HEK293T (cell line): ENCODE measurements at regions not wholly inside any gene's neighbourhood (a gene's known extent, or its start where the extent isn't known, plus 50 kb on each side); places are given as distances from the start of the nearest gene placed in this dataset.
A peak's percentile ranks its signal among the peaks of the same experiment; 100 is the strongest.

Experiments used
- CTCF ChIA-PET: fragments of 350-600 bp; formaldehyde crosslinking; extraction: SDS; loops from one replicate; lab custom pipeline; 2021; ENCODE audit warnings: antibody characterized with exemption, inconsistent platforms; lab: Yijun Ruan, JAX
- POLR2A ChIA-PET: fragments of 350-600 bp; formaldehyde crosslinking; extraction: SDS; loops from one replicate; lab custom pipeline; 2020; ENCODE audit warnings: antibody characterized with exemption, inconsistent platforms; lab: Yijun Ruan, JAX
- DNase-seq: peaks from one replicate; pipeline ENCODE4 v3.0.0; 2012; ENCODE audit warnings: mixed read lengths; ENCODE audit errors: extremely low spot score
- ARNT ChIP-seq: fragments of 450-650 bp; IDR thresholded peaks from 2 replicates; pipeline ENCODE4 v1.6.1; 2017; ENCODE audit warnings: mild to moderate bottlenecking
- BHLHE40 ChIP-seq: fragments of 450-650 bp; IDR thresholded peaks from 2 replicates; pipeline ENCODE4 v1.6.1; 2016; ENCODE audit warnings: mild to moderate bottlenecking, moderate library complexity, borderline replicate concordance
- CTBP1 ChIP-seq: fragments of 450-650 bp; IDR thresholded peaks from 2 replicates; pipeline ENCODE4 v1.6.1; 2016; ENCODE audit warnings: borderline replicate concordance
- ELF4 ChIP-seq: fragments of 450-650 bp; IDR thresholded peaks from 2 replicates; pipeline ENCODE4 v1.6.1; 2017; ENCODE audit warnings: antibody characterized with exemption
- FOXA1 ChIP-seq: fragments of 450-650 bp; IDR thresholded peaks from 2 replicates; pipeline ENCODE4 v1.6.1; 2016; ENCODE audit warnings: mild to moderate bottlenecking
- FOXK2 ChIP-seq: fragments of 450-650 bp; IDR thresholded peaks from 2 replicates; pipeline ENCODE4 v1.6.1; 2016; ENCODE audit warnings: mild to moderate bottlenecking
- FOXM1 ChIP-seq: fragments of 450-650 bp; IDR thresholded peaks from 2 replicates; pipeline ENCODE4 v1.6.1; 2017; ENCODE audit warnings: mild to moderate bottlenecking, borderline replicate concordance
- HDGF ChIP-seq: fragments of 450-650 bp; IDR thresholded peaks from 2 replicates; pipeline ENCODE4 v1.6.1; 2017; ENCODE audit warnings: antibody characterized with exemption, borderline replicate concordance
- L3MBTL2 ChIP-seq: fragments of 450-650 bp; conservative IDR thresholded peaks from 2 replicates; pipeline ENCODE4 v1.6.1; 2016; ENCODE audit warnings: mild to moderate bottlenecking
- LEF1 ChIP-seq: fragments of 450-650 bp; IDR thresholded peaks from 2 replicates; pipeline ENCODE4 v1.6.1; 2017; ENCODE audit warnings: mild to moderate bottlenecking, borderline replicate concordance
- NFRKB ChIP-seq: fragments of 450-650 bp; IDR thresholded peaks from 2 replicates; pipeline ENCODE4 v1.6.1; 2016; ENCODE audit warnings: mild to moderate bottlenecking, moderate library complexity
- SP1 ChIP-seq: fragments of 450-650 bp; IDR thresholded peaks from 2 replicates; pipeline ENCODE4 v1.6.1; 2017
- SUZ12 ChIP-seq: fragments of 450-650 bp; IDR thresholded peaks from 2 replicates; pipeline ENCODE4 v1.6.1; 2016; ENCODE audit warnings: mild to moderate bottlenecking
- TARDBP ChIP-seq: fragments of 450-650 bp; IDR thresholded peaks from 2 replicates; pipeline ENCODE4 v1.6.1; 2016
- ZNF384 ChIP-seq: fragments of 450-650 bp; IDR thresholded peaks from 2 replicates; pipeline ENCODE4 v1.6.1; 2016
- TF ChIP-seq, protein P1 (sequence below): fragments of 450-650 bp; IDR thresholded peaks from 2 replicates; pipeline ENCODE4 v1.6.1; 2016

DNA sequence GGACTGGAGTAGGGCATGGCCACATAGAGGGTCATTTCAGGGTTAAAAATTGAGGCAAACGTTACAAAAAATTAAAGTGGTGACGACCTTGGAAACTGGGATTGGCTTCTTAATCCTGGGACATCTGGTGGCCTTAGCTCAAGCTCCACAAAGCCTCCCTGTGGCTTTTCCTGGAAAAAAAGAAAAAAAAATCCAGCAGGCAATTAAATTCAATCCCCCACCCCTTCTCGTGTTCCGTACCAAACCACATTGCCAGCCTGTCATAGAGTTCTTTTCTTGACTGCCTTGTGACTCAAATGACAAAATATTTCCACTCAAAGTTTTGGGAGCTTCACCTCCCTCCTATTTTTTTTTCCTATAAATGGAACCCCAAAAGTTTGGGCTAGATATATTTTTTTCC, 195.6 kb downstream of the HRH4 start:
- ChIA-PET CTCF (interaction anchor here (0.5 to 1.1 kb wide), 3 partner anchors 21 to 193 kb away, joined by 3 read pairs; no protein-coding TSS in a partner anchor), POLR2A (no interaction called here)
- peak; percentile 45; the same call in 1 of the 2 replicates for TF ChIP-seq ZNF384
- TF ChIP-seq L3MBTL2, result no peak
- no peak for TF ChIP-seq FOXK2
- DNase-seq, result no peak

DNA sequence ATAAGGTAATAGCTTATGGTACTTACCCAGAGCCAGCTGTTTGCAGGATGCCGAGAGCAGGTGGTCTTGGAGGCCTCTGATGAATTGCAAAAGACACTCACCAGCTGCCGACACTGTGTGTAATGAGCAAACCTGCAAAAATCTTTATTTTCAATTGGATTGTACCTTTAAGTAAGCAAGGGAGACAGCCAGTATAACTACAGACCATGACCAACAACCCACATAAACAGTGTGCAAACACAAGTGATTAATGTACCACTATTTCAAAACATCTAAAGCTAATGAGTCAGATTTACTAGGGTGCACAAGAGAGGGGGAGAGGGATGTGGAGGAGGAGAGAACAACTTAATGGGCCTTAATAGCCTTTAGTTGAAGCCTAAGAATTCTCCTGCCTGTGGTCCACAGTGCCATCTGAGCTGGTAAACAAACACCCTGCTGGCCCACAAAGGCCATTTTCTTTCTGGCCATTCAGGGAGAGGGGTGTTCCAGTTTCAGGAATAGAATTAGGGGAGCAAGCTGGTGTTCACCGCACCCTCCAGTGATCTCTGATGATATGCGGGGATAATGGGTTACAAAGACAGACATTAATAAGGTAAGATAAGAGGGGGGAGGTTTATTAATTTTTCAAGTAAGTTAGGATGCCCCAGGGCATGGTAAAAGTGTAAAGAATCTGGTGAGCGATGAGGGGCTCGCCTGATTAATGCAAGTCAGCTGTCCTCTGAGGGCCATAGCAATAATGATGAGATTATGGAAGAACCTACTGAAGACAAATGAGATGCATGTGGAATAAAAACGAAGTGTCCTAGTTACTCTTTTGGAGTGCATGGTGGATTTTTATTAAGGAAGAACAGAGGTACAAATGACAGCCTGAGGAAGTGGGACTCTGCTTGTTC, 196.4 kb downstream of the HRH4 start:
- ChIA-PET CTCF (interaction anchor here (1.1 kb wide), 1 partner anchor 124 kb away, joined by 3 read pairs; no protein-coding TSS in a partner anchor), POLR2A (interaction anchor here (0.7 kb wide), 1 partner anchor 10 kb away, joined by 3 read pairs; no protein-coding TSS in a partner anchor)
- no peak for DNase-seq

DNA sequence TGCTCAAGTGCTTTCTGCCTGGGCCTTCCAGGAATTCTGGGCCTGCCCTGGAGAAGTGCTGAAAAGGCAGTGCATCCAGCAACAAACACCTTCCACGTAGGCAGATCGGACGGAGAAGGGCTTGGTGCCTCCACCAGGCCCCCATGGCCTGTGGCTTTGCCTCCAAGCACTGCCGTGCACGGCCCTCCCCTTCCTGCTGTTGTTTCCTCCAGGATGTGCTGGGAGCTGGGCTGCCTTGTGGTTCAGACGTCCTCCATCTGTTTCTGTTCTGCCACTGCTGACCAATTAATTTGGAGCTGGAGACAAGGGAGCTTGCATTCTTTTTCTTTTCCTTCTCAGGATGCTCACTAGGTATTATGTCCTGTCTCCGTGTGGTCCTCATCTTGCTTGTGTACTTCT, 197.0 kb downstream of the HRH4 start:
- TF ChIP-seq, protein P1, sequence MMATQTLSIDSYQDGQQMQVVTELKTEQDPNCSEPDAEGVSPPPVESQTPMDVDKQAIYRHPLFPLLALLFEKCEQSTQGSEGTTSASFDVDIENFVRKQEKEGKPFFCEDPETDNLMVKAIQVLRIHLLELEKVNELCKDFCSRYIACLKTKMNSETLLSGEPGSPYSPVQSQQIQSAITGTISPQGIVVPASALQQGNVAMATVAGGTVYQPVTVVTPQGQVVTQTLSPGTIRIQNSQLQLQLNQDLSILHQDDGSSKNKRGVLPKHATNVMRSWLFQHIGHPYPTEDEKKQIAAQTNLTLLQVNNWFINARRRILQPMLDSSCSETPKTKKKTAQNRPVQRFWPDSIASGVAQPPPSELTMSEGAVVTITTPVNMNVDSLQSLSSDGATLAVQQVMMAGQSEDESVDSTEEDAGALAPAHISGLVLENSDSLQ, result no peak
- TF ChIP-seq CTBP1 (no peak), FOXA1 (no peak), SUZ12 (no peak), L3MBTL2 (no peak), ELF4 (no peak), FOXM1 (no peak), BHLHE40 (no peak), TARDBP (no peak), LEF1 (no peak), SP1 (no peak), NFRKB (no peak), HDGF (no peak), FOXK2 (no peak), ZNF384 (no peak), ARNT (no peak)
- ChIA-PET POLR2A (interaction anchor here (0.7 kb wide), 1 partner anchor 9 kb away, joined by 3 read pairs; no protein-coding TSS in a partner anchor), CTCF (no interaction called here)
- no peak for DNase-seq

More for the DNA sequence above, 196.4 kb downstream of the HRH4 start:
- TF ChIP-seq, protein P1, result peak; percentile 34; the same call in 1 of the 2 replicates
- TF ChIP-seq FOXM1, result no peak

DNA sequence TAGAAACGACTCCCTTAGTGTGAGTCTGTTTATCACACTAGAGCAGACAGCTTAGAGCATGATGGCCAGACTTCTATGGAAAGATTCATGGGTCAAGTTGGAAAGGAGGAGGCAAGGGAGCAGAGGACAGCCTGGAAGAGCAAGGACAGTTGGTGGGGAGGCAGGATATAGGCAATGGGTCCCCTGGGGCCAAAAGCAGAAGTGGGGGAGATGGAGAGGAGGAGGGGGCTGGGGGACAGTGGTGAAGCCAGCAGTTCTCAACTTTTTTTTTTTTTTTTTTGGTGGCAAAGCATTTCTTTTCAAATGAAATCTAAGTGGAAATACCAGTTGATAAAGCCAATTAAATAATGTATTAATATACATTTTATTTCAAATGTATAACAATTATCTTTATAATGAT, 197.9 kb downstream of the HRH4 start:
- CTCF ChIA-PET, result interaction anchor here (0.7 kb wide), 1 partner anchor 1726 kb away, joined by 4 read pairs; no protein-coding TSS in a partner anchor
- TF ChIP-seq FOXK2 (no peak), BHLHE40 (no peak), ZNF384 (no peak), L3MBTL2 (no peak)

DNA sequence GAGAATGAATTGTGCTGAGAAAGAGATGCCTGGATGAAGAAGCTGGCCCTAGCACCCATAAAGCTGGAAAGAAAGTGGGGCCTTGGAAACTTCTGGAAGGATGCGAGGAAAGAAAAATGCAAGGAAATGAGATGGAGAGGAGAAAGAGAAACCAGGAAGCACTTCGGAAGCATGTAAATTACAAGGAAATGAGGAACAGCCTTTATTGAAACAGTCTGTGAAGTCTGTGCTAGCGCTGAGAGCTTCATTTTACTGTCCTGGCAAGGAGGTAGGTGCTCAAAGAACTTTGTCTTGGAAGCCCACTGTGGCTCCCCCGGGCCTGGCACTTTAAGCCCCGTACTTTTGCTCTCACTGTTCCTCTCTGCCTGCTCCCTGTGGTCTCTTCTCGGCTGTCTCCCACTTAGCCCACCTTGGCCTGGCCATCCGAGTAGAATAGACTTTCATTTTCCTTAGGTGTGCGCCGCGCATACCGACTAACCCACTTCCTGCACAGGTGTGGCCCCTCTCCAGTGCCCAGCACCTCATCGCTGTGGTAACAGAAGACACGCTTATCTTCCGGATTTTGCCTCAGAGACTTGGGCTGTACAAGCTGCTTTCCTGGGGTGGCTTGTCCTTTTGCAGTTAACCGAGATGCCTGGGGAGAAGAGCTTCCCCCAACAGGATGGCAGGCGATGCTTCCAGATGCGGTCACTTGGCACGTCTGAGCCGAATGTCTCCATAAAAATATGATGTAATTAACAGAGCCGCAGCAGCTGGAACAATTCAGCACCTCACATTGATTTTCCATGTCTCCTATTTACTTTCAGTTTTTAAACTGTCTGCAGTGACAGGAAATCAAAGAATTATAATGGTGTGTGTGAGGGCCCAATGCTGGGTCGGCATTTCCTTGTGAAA, 199.6 kb downstream of the HRH4 start:
- DNase-seq, result no peak
- ChIA-PET CTCF (no interaction called here), POLR2A (no interaction called here)
- TF ChIP-seq SP1 (no peak), BHLHE40 (no peak), ZNF384 (no peak), SUZ12 (no peak), FOXK2 (no peak), HDGF (no peak), TARDBP (no peak), ARNT (no peak), ELF4 (no peak), NFRKB (no peak), CTBP1 (no peak), FOXM1 (no peak), FOXA1 (no peak), L3MBTL2 (no peak), LEF1 (no peak)
- TF ChIP-seq, protein P1, result no peak

More for the DNA sequence above, 197.9 kb downstream of the HRH4 start:
- POLR2A ChIA-PET, result no interaction called here
- DNase-seq, result no peak

DNA sequence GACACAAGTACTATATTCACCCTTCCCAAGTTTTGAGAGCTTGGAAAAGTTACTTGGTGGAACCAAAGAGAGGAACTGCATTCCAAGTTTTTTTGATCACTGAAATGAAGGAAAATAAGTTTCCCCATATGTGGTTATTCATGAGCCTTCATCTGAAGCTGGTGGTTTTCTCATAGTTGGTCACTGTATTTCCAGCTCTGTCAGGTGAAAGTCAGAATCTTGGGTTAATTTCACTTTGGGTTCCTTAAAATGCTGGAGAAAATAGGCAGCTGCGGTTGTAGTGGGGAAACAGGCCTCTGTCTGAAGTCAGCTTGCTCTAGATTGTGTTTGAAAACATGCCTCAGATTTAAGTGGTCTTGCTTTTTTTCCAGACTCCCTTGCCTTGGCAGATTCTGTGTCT, 200.5 kb downstream of the HRH4 start:
- ChIA-PET CTCF (interaction anchor here (1.1 kb wide), 1 partner anchor 66 kb away, joined by 3 read pairs; no protein-coding TSS in a partner anchor), POLR2A (no interaction called here)
- DNase-seq, result no peak
- TF ChIP-seq ARNT, result no peak
- TF ChIP-seq FOXA1, result no peak
- no peak for TF ChIP-seq FOXM1
- TF ChIP-seq ZNF384, result no peak
- no peak for TF ChIP-seq SUZ12
- no peak for TF ChIP-seq FOXK2
- no peak for TF ChIP-seq CTBP1
- no peak for TF ChIP-seq L3MBTL2
- TF ChIP-seq NFRKB, result no peak
- no peak for TF ChIP-seq TARDBP
- TF ChIP-seq, protein P1, result no peak
- TF ChIP-seq BHLHE40, result no peak
- TF ChIP-seq ELF4, result no peak
- TF ChIP-seq SP1, result no peak
- no peak for TF ChIP-seq HDGF
- TF ChIP-seq LEF1, result no peak
